GM12878 (cell line): ENCODE measurements at regions not wholly inside any gene's neighbourhood (a gene's known extent, or its start where the extent isn't known, plus 50 kb on each side); places are given as distances from the start of the nearest gene placed in this dataset.

Experiments
- DPF2 ChIP-seq: fragments of 450-650 bp; IDR thresholded peaks from 2 replicates; pipeline ENCODE4 v1.6.1; 2017; ENCODE audit warnings: mild to moderate bottlenecking
- HCFC1 ChIP-seq: fragments of 150-350 bp; IDR thresholded peaks from 2 replicates; pipeline ENCODE4 v1.6.1; 2014; ENCODE audit warnings: low read length
- IRF5 ChIP-seq: fragments of 450-650 bp; IDR thresholded peaks from 2 replicates; pipeline ENCODE4 v1.6.1; 2017; ENCODE audit warnings: borderline replicate concordance
- KAT2A ChIP-seq: conservative IDR thresholded peaks from 2 replicates; pipeline ENCODE4 v1.6.1; 2011; ENCODE audit warnings: low read depth, low read length; ENCODE audit not compliant: control insufficient read depth
- MXI1 ChIP-seq: fragments of 150-350 bp; IDR thresholded peaks from 2 replicates; pipeline ENCODE4 v1.6.1; 2011; ENCODE audit warnings: low read depth, mild to moderate bottlenecking, inconsistent platforms, low read length, improper control_type of control experiment
- MYB ChIP-seq: fragments of 150-350 bp; IDR thresholded peaks from 2 replicates; pipeline ENCODE4 v1.6.1; 2014; ENCODE audit warnings: mild to moderate bottlenecking, low read depth, low read length, borderline replicate concordance
- RELB ChIP-seq: fragments of 450-650 bp; IDR thresholded peaks from 2 replicates; pipeline ENCODE4 v1.6.1; 2017; ENCODE audit warnings: low read depth, mild to moderate bottlenecking, moderate library complexity
- REST ChIP-seq: IDR thresholded peaks from 2 replicates; pipeline ENCODE4 v1.6.1; 2012; ENCODE audit warnings: mild to moderate bottlenecking, low read depth, low read length
- USF1 ChIP-seq: IDR thresholded peaks from 2 replicates; pipeline ENCODE4 v1.6.1; 2011; ENCODE audit warnings: borderline replicate concordance, low read depth, mild to moderate bottlenecking, moderate library complexity, mixed read lengths, low read length; ENCODE audit not compliant: insufficient read depth; ENCODE audit errors: extremely low read length

GRCh38 chr7:112887337-112887736, 97.1 kb upstream of the TMEM168 start (continued):
- TF ChIP-seq RELB = no peak
- TF ChIP-seq MXI1 = no peak
- TF ChIP-seq KAT2A = no peak
- TF ChIP-seq IRF5 = no peak
- TF ChIP-seq DPF2 = no peak
- no peak for TF ChIP-seq REST
- no peak for TF ChIP-seq HCFC1
- no peak for TF ChIP-seq USF1
- no peak for TF ChIP-seq MYB
- TF ChIP-seq, all 136 proteins: peak for 0
